Stimulated activated CD4-positive, alpha-beta T cell treated with anti-CD3 and anti-CD28 coated beads, Interleukin-1b, Interleukin-23, amount 100 ng/mL, for 1 hour (primary cell): ENCODE measurements at regions not wholly inside any gene's neighbourhood (a gene's known extent, or its start where the extent isn't known, plus 50 kb on each side); places are given as distances from the start of the nearest gene placed in this dataset.

Experiments
- DNase-seq, 2 donors: peaks; one replicate each; pipeline ENCODE4 v3.0.0-alpha.2; 2020; ENCODE audit warnings: low read depth in 2 of 2

- DNase-seq = no peak
These were observed 206.9 kb downstream of the TFAP2C start for GRCh38 chr20:56835829-56836550.

- DNase-seq = no peak
These were observed 210.1 kb downstream of the TFAP2C start for GRCh38 chr20:56839222-56839621.

GRCh38 chr20:56839786-56840185 lies 210.7 kb downstream of the TFAP2C start:
- DNase-seq = no peak

- DNase-seq = no peak
These were observed 211.7 kb downstream of the TFAP2C start for GRCh38 chr20:56840716-56841261.

- no peak for DNase-seq
These were observed 212.3 kb downstream of the TFAP2C start for GRCh38 chr20:56841346-56841908.

GRCh38 chr20:56842056-56842455 lies 212.9 kb downstream of the TFAP2C start:
- DNase-seq = no peak

- DNase-seq = no peak
These were observed 214.3 kb downstream of the TFAP2C start for GRCh38 chr20:56843386-56843785.

GRCh38 chr20:56843817-56844216 lies 214.7 kb downstream of the TFAP2C start:
- no peak for DNase-seq

- DNase-seq = no peak
These were observed 216.5 kb downstream of the TFAP2C start for GRCh38 chr20:56845546-56846086.

- DNase-seq = no peak
These were observed 219.5 kb downstream of the TFAP2C start for GRCh38 chr20:56848561-56848960.

GRCh38 chr20:56851552-56851951 lies 222.4 kb downstream of the TFAP2C start:
- no peak for DNase-seq

- no peak for DNase-seq
These were observed 226.6 kb downstream of the TFAP2C start for GRCh38 chr20:56855708-56856107.

- DNase-seq = no peak
These were observed 228.8 kb downstream of the TFAP2C start for GRCh38 chr20:56857950-56858349.

- DNase-seq = no peak
These were observed 230.1 kb downstream of the TFAP2C start for GRCh38 chr20:56859039-56859800.

- no peak for DNase-seq
These were observed 230.7 kb downstream of the TFAP2C start for GRCh38 chr20:56859801-56860261.

GRCh38 chr20:56860413-56860812 lies 231.3 kb downstream of the TFAP2C start:
- no peak for DNase-seq

- DNase-seq = no peak
These were observed 232.5 kb downstream of the TFAP2C start for GRCh38 chr20:56861590-56861989.

GRCh38 chr20:56865055-56865454 lies 235.9 kb downstream of the TFAP2C start:
- DNase-seq = no peak

- no peak for DNase-seq
These were observed 238.0 kb downstream of the TFAP2C start for GRCh38 chr20:56867128-56867527.

- DNase-seq = no peak
These were observed 239.6 kb downstream of the TFAP2C start for GRCh38 chr20:56868746-56869145.

- no peak for DNase-seq
These were observed 241.2 kb downstream of the TFAP2C start for GRCh38 chr20:56870271-56870670.

- no peak for DNase-seq
These were observed 242.6 kb downstream of the TFAP2C start for GRCh38 chr20:56871691-56872090.
